Erythroblast (primary cell): ENCODE measurements at regions not wholly inside any gene's neighbourhood (a gene's known extent, or its start where the extent isn't known, plus 50 kb on each side); places are given as distances from the start of the nearest gene placed in this dataset.

Experiments
- DNase-seq, 2 experiments: peaks; one replicate each; lab custom pipeline; 2025; lab: John Stamatoyannopoulos, UW
- GATA1 ChIP-seq: IDR thresholded peaks from 2 replicates; pipeline ENCODE4 v1.6.1; 2011; ENCODE audit warnings: low read depth, mild to moderate bottlenecking, control low read depth, low read length, moderate library complexity
- POLR2A ChIP-seq: IDR thresholded peaks from 2 replicates; pipeline ENCODE4 v1.6.1; 2011; ENCODE audit warnings: mild to moderate bottlenecking, low read length

GRCh38 chr6:126743076-126743475, 375.4 kb upstream of the RSPO3 start:
- no peak for DNase-seq
- TF ChIP-seq POLR2A, result no peak
- TF ChIP-seq GATA1, result no peak

DNA sequence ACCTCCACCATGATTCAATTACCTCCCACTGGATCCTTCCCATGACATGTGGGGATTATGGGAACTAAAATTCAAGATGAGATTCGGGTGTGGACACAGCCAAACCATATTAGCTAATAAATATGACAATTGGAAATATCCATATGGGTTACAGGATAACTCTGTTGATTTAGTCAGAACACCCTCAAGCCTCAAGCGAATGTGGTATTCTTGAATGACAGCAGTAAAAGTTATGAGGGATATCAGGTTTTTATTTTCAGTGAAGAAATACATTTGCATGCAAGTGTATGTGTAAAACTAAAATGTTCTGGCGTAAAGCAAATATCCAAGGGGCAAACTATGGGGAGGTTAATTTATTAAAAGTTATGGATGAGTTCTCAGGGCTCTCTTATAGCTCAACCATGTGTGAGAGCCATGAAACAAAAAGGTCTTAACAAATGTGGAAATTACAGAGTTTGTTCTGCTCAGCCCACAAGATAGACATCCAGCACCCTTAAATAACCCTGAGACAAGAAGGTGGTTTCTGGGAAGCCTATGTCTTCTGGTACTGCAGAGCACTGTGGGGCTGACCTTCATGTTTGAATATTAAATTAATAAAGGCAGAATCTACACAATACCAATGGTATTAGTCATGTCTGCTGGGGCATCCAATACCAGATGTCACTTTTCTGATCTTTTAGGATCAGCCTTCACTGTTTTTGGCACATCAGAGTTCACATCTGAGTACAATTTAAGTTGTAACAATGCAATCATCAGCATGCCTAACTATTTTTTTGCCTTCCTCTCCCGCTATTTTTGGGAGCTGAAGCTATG, 370.5 kb upstream of the RSPO3 start:
- no peak for DNase-seq
- TF ChIP-seq GATA1 (no peak), POLR2A (no peak)

- no peak for DNase-seq
- no peak for TF ChIP-seq GATA1
- TF ChIP-seq POLR2A, result no peak
Measured at GRCh38 chr6:126753606-126754005, 364.9 kb upstream of the RSPO3 start.

- DNase-seq, result no peak
- no peak for TF ChIP-seq GATA1
- TF ChIP-seq POLR2A, result no peak
Measured at GRCh38 chr6:126761854-126762253, 356.6 kb upstream of the RSPO3 start.

DNA sequence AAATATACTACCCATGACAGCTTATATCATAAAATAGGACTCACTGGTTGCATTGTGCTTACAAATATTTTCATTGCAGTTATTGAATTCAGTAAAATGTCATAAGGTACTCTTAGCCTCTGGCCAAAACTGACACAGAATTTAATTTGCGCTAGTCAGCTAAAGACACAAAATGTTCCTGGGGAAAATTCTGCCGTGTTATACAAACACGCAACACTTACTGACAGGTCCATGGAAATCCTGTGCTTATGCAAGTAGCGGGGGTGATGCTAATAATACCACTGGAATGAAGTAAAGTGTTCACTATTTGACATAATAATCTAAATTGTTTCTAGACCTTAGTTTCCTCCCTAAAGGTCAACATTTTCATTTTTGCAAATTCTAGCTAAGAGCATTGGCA, 354.4 kb upstream of the RSPO3 start:
- no peak for TF ChIP-seq POLR2A
- no peak for DNase-seq

DNA sequence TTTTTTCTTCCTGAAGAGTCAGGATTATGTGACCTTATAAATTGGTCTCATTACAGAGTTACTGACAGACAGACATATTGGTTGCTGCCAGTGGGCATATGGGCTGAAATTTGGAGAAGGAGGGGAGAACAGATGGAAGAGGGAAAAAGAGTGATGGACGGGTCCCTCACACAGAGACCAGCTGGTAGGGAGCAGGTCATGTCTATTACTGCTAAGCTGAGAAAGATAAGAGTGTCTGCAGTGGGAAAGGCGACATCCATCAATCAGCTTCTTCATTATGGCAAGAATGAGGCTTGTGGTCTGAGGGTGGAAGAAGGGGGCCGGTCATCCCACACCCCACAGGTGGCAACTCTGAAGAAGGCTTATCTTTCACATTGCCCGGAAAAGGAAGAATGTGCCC, 353.8 kb upstream of the RSPO3 start:
- TF ChIP-seq GATA1, result no peak
- TF ChIP-seq POLR2A, result no peak
- no peak for DNase-seq

- DNase-seq, result no peak
- TF ChIP-seq POLR2A (no peak), GATA1 (no peak)
Measured at GRCh38 chr6:126766820-126767219, 351.7 kb upstream of the RSPO3 start.

GRCh38 chr6:126767711-126768110, 350.8 kb upstream of the RSPO3 start:
- DNase-seq, result no peak
- TF ChIP-seq POLR2A (no peak), GATA1 (no peak)

DNA sequence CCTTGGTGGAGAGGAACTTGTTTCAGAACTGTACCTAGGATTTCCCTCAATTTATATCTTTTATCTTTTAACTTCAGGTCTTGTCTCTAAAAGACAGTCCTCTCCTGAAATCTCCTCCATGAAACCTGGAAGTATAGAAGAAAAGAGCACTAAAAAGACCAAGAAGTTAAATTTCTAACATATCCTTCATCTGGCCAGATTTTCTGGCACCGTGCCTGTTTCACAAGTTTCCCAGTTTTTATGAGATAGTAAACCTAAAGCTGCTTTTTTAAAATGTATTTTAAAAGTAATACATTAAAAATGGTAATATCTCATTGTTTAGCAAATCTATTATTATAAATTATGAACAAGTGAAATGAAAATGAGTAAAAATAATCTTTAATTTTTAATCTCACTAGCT, 348.3 kb upstream of the RSPO3 start:
- no peak for TF ChIP-seq POLR2A
- no peak for TF ChIP-seq GATA1
- DNase-seq, result no peak

DNA sequence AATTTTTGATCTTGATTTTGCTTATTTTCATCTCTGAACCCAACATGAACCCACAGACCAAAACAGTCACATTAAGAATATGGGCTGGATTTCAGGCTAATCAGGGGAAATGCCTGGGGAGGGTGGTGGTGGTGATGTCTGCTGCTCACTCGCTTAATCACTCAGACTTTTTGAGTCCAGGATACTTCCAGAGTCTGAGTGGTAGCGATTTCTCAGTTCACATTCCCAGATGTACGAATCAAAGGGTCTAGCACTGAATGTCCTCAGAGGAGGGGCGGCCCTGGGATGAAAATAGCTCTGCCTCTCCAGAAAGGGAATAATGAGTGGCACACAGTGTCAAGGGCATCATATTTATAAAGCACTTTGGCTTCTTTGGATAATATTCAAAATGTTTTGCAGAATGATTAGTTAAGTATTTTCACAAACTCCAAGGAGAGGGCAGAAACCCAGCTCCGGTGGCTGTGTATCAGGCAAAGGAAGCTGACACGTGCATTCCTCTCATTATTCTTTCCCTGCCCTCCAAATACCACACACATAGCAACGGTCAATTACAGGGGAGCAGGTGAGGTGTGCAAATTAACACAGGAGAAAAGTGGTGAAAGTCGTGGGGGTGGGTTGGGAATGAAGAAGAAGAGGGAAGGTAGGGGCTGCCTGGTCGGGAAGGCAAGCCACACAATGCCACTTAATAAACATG, 345.2 kb upstream of the RSPO3 start:
- no peak for DNase-seq
- TF ChIP-seq GATA1, result no peak
- no peak for TF ChIP-seq POLR2A

- no peak for DNase-seq
- TF ChIP-seq POLR2A, result no peak
- no peak for TF ChIP-seq GATA1
Measured at GRCh38 chr6:126779331-126779730, 339.1 kb upstream of the RSPO3 start.

DNA sequence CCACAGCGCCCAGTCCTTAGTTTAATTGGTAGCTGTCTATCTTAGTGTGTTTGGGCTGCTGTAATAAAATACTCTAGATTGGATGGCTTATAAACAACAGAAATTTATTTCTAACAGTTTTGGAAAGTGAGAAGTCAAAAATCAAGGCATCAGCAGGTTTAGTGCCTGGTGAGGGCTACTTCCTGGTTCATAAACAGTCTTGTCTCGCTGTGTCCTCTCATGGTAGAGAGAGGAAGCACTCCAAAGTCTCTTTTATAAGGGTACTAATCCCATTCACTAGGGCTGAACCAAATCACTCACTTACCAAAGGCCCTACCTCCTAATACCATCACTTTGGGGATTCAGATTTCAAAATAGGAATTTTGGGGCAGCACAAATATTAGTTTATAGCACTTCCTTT, 336.9 kb upstream of the RSPO3 start:
- TF ChIP-seq GATA1 (no peak), POLR2A (no peak)
- DNase-seq, result no peak

DNA sequence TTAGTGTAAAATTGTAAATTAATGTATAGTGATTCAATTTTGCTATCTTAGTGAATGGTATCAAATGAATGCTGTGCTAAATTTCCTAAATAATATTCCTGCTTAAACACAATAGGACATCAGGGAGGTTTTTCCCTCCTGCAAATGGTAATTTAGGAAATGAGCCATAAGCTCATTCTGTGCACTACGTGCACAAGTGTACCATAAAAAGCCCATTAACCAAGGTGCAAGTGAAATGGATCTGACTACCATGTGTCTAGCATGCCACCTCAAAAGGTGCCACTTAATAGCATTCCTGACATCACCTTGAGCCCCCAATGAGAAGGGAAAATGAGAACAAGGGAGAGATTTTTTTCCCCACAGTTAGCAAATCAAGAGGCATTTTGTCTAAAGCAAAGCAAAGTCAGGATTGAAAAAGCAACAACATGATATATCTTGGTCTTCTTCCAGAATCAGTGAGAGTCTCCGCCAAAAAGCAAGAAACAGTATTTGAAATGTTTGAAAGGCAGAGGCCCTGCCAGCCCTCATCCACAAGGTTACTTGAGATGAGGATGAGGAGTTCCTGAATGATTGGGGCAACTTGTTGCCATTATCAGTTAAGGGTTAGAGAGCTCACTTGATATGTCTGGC, 334.2 kb upstream of the RSPO3 start:
- TF ChIP-seq POLR2A, result no peak
- no peak for TF ChIP-seq GATA1

DNA sequence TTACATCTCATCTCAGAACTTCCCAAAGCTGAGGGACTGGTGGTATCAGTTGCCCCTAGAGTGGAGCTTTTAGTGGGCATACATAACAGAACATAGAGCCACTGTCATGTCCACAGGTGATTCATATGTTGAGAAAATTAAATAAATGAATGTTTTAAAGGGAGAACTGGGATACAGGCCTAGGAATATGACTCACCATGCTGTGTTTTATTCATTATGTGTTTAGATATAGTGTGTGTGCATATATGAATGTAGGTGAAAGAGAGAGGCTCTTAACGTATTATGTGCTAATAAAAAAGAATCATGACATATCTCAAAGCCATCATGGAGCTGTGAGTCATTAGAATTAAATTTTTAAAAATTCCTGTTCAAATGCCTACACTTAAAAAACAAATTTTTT, 332.2 kb upstream of the RSPO3 start:
- no peak for DNase-seq
- TF ChIP-seq GATA1, result no peak
- no peak for TF ChIP-seq POLR2A

More for the DNA sequence above, 334.2 kb upstream of the RSPO3 start:
- DNase-seq, result no peak
